ENCODE measurements at regions not wholly inside any gene's neighbourhood (a gene's known extent, or its start where the extent isn't known, plus 50 kb on each side); places are given as distances from the start of the nearest gene placed in this dataset.

DNA sequence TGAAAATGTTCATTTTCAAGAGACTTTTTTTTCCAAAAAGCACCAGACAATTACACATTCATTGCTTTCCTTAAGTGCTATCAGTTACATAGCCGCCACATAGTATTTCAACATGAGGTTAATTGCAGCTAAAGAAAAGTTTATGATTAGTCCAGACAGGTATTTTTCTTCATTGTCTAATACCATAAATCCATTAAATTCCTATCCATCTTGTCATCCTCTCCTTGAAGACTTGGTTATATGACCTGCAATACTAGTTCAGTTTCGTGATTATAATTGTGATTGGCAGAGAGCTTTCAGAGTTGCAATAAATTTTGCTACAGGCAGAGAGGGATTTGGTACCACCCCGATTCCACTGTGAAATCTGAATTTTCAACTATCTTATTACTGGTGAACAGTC, 437.7 kb downstream of the GPATCH2 start:
- H3K27me3 ChIP-seq: no peaks in the 10 kb centered on the region
- intact Hi-C loops (cut with DNase I): no loop called here

GRCh38 chr1:217191441-217191840, 439.4 kb downstream of the GPATCH2 start:
- Histone ChIP-seq H3K27me3 (no peaks in the 10 kb centered on the region), H3K4me3 (no peak overlapping the region), H3K36me3 (no peaks in the 10 kb centered on the region), H3K27ac (replicated peaks in 1 of 4) (no peak overlapping the region), H3K9me3 (peaks cover 0 to 6% (median 4%) of the 10 kb centered on the region in 4 donors), H3K4me1 (peaks cover 0 to 16% (median 3%) of the 10 kb centered on the region in 4 donors)
- intact Hi-C loops (cut with DNase I): no loop called here
- DNase-seq (ENCODE audit: extremely low spot score): no peak
- TF ChIP-seq POLR2AphosphoS5 (IDR thresholded peaks at IDR 0.05): no peak
- TF ChIP-seq EP300 (IDR thresholded peaks at IDR 0.05): no peak
- no peak for TF ChIP-seq POLR2A (IDR thresholded peaks at IDR 0.05; ENCODE audit: low read depth)
- no peak for TF ChIP-seq CTCF (IDR thresholded peaks at IDR 0.05)
- WGBS: 53% methylated on average over 2 of the region's 2 CpGs

More for the DNA sequence above, 437.7 kb downstream of the GPATCH2 start:
- Histone ChIP-seq H3K4me3 (no peak overlapping the region), H3K4me1 (peaks cover 0 to 7% (median 3%) of the 10 kb centered on the region in 4 donors), H3K36me3 (no peaks in the 10 kb centered on the region), H3K9me3 (peaks cover 0 to 6% (median 2%) of the 10 kb centered on the region in 4 donors), H3K27ac (replicated peaks in 1 of 4) (no peak overlapping the region)
- TF ChIP-seq POLR2A (IDR thresholded peaks at IDR 0.05; ENCODE audit: low read depth): no peak
- no peak for TF ChIP-seq POLR2AphosphoS5 (IDR thresholded peaks at IDR 0.05)
- no peak for TF ChIP-seq EP300 (IDR thresholded peaks at IDR 0.05)
- no peak for DNase-seq (ENCODE audit: extremely low spot score)
- WGBS: 75% methylated on average over 3 of the region's 3 CpGs

GRCh38 chr1:217190359-217190758, 440.5 kb downstream of the GPATCH2 start:
- DNase-seq (ENCODE audit: extremely low spot score): no peak
- 100% methylated on average over 3 of the region's 3 CpGs for WGBS
- no peaks in the 10 kb centered on the region for H3K36me3 ChIP-seq
- H3K27me3 ChIP-seq: no peaks in the 10 kb centered on the region
- no peak overlapping the region for H3K27ac ChIP-seq (replicated peaks in 1 of 4)
- TF ChIP-seq CTCF (IDR thresholded peaks at IDR 0.05) (no peak), EP300 (IDR thresholded peaks at IDR 0.05) (no peak), POLR2AphosphoS5 (IDR thresholded peaks at IDR 0.05) (no peak), POLR2A (IDR thresholded peaks at IDR 0.05; ENCODE audit: low read depth) (no peak)
- intact Hi-C loops (cut with DNase I): no loop called here
- H3K9me3 ChIP-seq: peaks cover 0 to 8% (median 6%) of the 10 kb centered on the region in 4 donors
- no peak overlapping the region for H3K4me3 ChIP-seq
- H3K4me1 ChIP-seq: peaks cover 0 to 17% (median 4%) of the 10 kb centered on the region in 4 donors

DNA sequence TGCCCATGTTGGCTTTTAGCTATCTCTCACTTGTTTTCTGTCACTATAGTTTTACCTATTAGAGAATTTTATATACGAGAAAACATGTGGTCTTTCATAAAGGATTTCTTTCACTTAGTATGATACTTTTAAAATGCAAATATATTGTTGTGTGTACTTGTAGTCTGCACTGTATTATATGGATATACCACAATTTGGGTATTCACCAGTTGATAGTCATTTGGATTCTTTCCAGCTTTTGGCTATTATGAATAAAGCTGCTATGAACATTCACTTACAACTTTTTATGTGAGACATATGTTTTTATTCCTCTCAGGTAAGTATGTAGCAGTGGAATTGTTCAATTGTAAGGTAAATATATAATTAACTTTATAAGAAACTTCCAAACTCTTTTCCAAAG, 441.5 kb downstream of the GPATCH2 start:
- no peaks in the 10 kb centered on the region for H3K36me3 ChIP-seq
- 93% methylated on average over 1 of the region's 1 CpG for WGBS
- no peak for DNase-seq (ENCODE audit: extremely low spot score)
- no peak overlapping the region for H3K27ac ChIP-seq (replicated peaks in 1 of 4)
- peaks cover 0 to 27% (median 9%) of the 10 kb centered on the region in 4 donors for H3K4me1 ChIP-seq
- H3K9me3 ChIP-seq: peaks cover 0 to 8% (median 6%) of the 10 kb centered on the region in 4 donors
- H3K27me3 ChIP-seq: no peaks in the 10 kb centered on the region
- TF ChIP-seq POLR2AphosphoS5 (IDR thresholded peaks at IDR 0.05) (no peak), CTCF (IDR thresholded peaks at IDR 0.05) (no peak), POLR2A (IDR thresholded peaks at IDR 0.05; ENCODE audit: low read depth) (no peak), EP300 (IDR thresholded peaks at IDR 0.05) (no peak)
- intact Hi-C loops (cut with DNase I): no loop called here
- no peak overlapping the region for H3K4me3 ChIP-seq

GRCh38 chr1:217188280-217189237, 442.3 kb downstream of the GPATCH2 start:
- no peak for TF ChIP-seq POLR2A (IDR thresholded peaks at IDR 0.05; ENCODE audit: low read depth)
- peak in 1 of 2 donors; percentile 12 for TF ChIP-seq POLR2AphosphoS5 (IDR thresholded peaks at IDR 0.05)
- DNase-seq (ENCODE audit: extremely low spot score): no peak
- Histone ChIP-seq H3K4me3 (no peak overlapping the region), H3K27ac (replicated peaks in 1 of 4) (peak overlapping the region; percentile 12 to 61 (median 52)), H3K9me3 (peaks cover 0 to 8% (median 6%) of the 10 kb centered on the region in 4 donors), H3K36me3 (no peaks in the 10 kb centered on the region), H3K4me1 (peaks cover 0 to 31% (median 9%) of the 10 kb centered on the region in 4 donors), H3K27me3 (no peaks in the 10 kb centered on the region)
- WGBS: 50% methylated on average over 7 of the region's 7 CpGs
- intact Hi-C loops (cut with DNase I): no loop called here
